ENCODE measurements at regions not wholly inside any gene's neighbourhood (a gene's known extent, or its start where the extent isn't known, plus 50 kb on each side); places are given as distances from the start of the nearest gene placed in this dataset.

DNA sequence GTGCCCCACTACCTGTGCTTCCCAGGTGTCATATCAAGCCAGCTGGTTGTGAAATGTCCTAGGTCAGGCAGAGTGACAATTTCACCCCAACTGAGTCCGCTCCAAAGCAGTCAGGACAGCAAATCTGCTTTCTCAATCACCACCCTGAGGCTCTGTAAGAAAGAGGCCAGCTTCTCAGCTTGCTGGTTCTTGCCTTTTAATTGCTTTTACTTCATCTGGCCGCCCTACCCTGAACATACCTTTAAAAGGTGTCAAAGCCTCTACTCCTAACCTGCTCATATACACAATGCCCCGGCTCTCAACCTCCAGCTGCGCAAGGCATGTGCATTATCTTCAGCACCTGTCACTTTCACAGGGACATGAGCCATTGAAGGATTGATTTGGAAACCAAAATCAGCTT, 581.6 kb downstream of the NPHP4 start:
- ChIA-PET RAD21 (ENCODE audit: low non-redundant PET in 1 of 2, low total read pairs in 2 of 2, uncharacterized antibody in 2 of 2, unreplicated experiment in 2 of 2) (no interaction called here), CTCF (no interaction called here), POLR2A (no interaction called here)
- DNase-seq (ENCODE audit: low read depth, low spot score) (no peak), ATAC-seq (no peak)
- H3K4me2 ChIP-seq (ENCODE audit: low read length), result no peak overlapping the region
- H3K4me3 ChIP-seq (replicated peaks in 1 of 2; ENCODE audit: low read depth in 1 of 2, low read length in 2 of 2), result no peak overlapping the region
- no peaks in the 10 kb centered on the region for H3K4me1 ChIP-seq (ENCODE audit: control insufficient read depth in 1 of 2, insufficient read depth in 2 of 2, low read length in 2 of 2)
- intact Hi-C loops (cut with micrococcal nuclease), result no loop called here
- H3K79me2 ChIP-seq (ENCODE audit: insufficient read depth, low read length), result no peaks in the 10 kb centered on the region
- no peak overlapping the region for H2AFZ ChIP-seq (ENCODE audit: low read depth, low read length, poor library complexity, severe bottlenecking)
- H4K20me1 ChIP-seq (ENCODE audit: insufficient read depth), result no peaks in the 10 kb centered on the region
- no peak overlapping the region for H3K27ac ChIP-seq (ENCODE audit: low read depth, low read length)
- H3K9me2 ChIP-seq (ENCODE audit: insufficient read depth), result no peaks in the 10 kb centered on the region
- TF ChIP-seq, protein P1, sequence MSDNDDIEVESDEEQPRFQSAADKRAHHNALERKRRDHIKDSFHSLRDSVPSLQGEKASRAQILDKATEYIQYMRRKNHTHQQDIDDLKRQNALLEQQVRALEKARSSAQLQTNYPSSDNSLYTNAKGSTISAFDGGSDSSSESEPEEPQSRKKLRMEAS (IDR thresholded peaks at IDR 0.05), result no peak
- TF ChIP-seq POLR2A (IDR thresholded peaks at IDR 0.05; ENCODE audit: borderline replicate concordance, extremely low read depth, insufficient read depth, insufficient read length) (no peak), YY1 (IDR thresholded peaks at IDR 0.05; ENCODE audit: extremely low read depth, insufficient replicate concordance, low read depth, low read length) (no peak), ZNF274 (IDR thresholded peaks at IDR 0.05; ENCODE audit: low read depth, low read length) (no peak), SP1 (IDR thresholded peaks at IDR 0.05; ENCODE audit: low read depth) (no peak), SIN3A (IDR thresholded peaks at IDR 0.05; ENCODE audit: low read depth) (no peak), EGR1 (IDR thresholded peaks at IDR 0.05; ENCODE audit: low read depth) (no peak), EZH2 (IDR thresholded peaks at IDR 0.05) (no peak), SRF (IDR thresholded peaks at IDR 0.05; ENCODE audit: low read depth) (no peak), ELF1 (IDR thresholded peaks at IDR 0.05; ENCODE audit: borderline replicate concordance, low read depth) (no peak), POLR2AphosphoS5 (IDR thresholded peaks at IDR 0.05; ENCODE audit: low read depth, low read length) (no peak), JUND (IDR thresholded peaks at IDR 0.05) (no peak), REST (IDR thresholded peaks at IDR 0.05; ENCODE audit: low read depth) (no peak), CEBPB (IDR thresholded peaks at IDR 0.05; ENCODE audit: low read depth) (no peak), TCF7L2 (IDR thresholded peaks at IDR 0.05; ENCODE audit: borderline replicate concordance, extremely low read depth, insufficient read depth, insufficient read length) (no peak), EZH2phosphoT487 (IDR thresholded peaks at IDR 0.05; ENCODE audit: borderline replicate concordance) (no peak), ZBTB33 (IDR thresholded peaks at IDR 0.05; ENCODE audit: extremely low read depth, insufficient replicate concordance, low read length) (no peak), RAD21 (IDR thresholded peaks at IDR 0.05; ENCODE audit: low read depth) (no peak)
- TF ChIP-seq, protein P2, sequence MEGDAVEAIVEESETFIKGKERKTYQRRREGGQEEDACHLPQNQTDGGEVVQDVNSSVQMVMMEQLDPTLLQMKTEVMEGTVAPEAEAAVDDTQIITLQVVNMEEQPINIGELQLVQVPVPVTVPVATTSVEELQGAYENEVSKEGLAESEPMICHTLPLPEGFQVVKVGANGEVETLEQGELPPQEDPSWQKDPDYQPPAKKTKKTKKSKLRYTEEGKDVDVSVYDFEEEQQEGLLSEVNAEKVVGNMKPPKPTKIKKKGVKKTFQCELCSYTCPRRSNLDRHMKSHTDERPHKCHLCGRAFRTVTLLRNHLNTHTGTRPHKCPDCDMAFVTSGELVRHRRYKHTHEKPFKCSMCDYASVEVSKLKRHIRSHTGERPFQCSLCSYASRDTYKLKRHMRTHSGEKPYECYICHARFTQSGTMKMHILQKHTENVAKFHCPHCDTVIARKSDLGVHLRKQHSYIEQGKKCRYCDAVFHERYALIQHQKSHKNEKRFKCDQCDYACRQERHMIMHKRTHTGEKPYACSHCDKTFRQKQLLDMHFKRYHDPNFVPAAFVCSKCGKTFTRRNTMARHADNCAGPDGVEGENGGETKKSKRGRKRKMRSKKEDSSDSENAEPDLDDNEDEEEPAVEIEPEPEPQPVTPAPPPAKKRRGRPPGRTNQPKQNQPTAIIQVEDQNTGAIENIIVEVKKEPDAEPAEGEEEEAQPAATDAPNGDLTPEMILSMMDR (IDR thresholded peaks at IDR 0.05 in 2 of 3, conservative IDR thresholded peaks at IDR 0.05 in 1 of 3; ENCODE audit: borderline replicate concordance in 1 of 3, insufficient read depth in 1 of 3, low read depth in 2 of 3, low read length in 2 of 3), result no peak
- TF ChIP-seq, protein P3, sequence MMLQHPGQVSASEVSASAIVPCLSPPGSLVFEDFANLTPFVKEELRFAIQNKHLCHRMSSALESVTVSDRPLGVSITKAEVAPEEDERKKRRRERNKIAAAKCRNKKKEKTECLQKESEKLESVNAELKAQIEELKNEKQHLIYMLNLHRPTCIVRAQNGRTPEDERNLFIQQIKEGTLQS (IDR thresholded peaks at IDR 0.05), result no peak
- no peaks in the 10 kb centered on the region for H3K27me3 ChIP-seq (ENCODE audit: insufficient read depth, low read length)
- no TSS peak for BruUV-seq (replicated peaks)
- H3K9ac ChIP-seq (ENCODE audit: low read length), result no peak overlapping the region
- H3K36me3 ChIP-seq (ENCODE audit: control insufficient read depth in 1 of 2, insufficient read depth in 2 of 2, low read length in 2 of 2), result no peaks in the 10 kb centered on the region
- peaks cover 0 to 4% of the 10 kb centered on the region in 2 experiments; a peak in 1 of 4 replicates for H3K9me3 ChIP-seq (ENCODE audit: control insufficient read depth in 1 of 2, insufficient read depth in 1 of 2, low read depth in 1 of 2, low read length in 2 of 2)

Measured in HCT116 (cell line).